Caco-2 (cell line): ENCODE measurements at regions not wholly inside any gene's neighbourhood (a gene's known extent, or its start where the extent isn't known, plus 50 kb on each side); places are given as distances from the start of the nearest gene placed in this dataset.

ENCODE experiments used
- BruUV-seq: library from RNA; stranded (reverse); fragments of 400-500 nt; replicated peaks from 2 replicates; lab custom pipeline; 2021; lab: Mats Ljungman, UMichigan
- CTCF ChIA-PET: fragments of 300-600 bp; sonication (Branson Sonifier 250); formaldehyde crosslinking; loops from one replicate; lab custom pipeline; 2022; ENCODE audit warnings: antibody characterized with exemption; lab: Charles Lee
- POLR2A ChIA-PET: fragments of 300-600 bp; sonication (Branson Sonifier 250); formaldehyde crosslinking; loops from one replicate; lab custom pipeline; 2022; ENCODE audit warnings: antibody characterized with exemption; lab: Charles Lee
- DNase-seq, 2 experiments: peaks; one replicate each; pipeline versions ENCODE4 v3.0.0 to v3.0.0-alpha.2; 2020 to 2022
- H3K27me3 ChIP-seq: replicated peaks from 2 replicates; pipeline ENCODE4 v1.6.0; 2011; ENCODE audit warnings: low read length; ENCODE audit not compliant: control insufficient read depth, insufficient read depth
- H3K36me3 ChIP-seq: 2 replicates; pipeline ENCODE4 v1.5.1; 2011; ENCODE audit warnings: low read length; ENCODE audit not compliant: control insufficient read depth, insufficient read depth
- H3K4me1 ChIP-seq: fragments of 250-450 bp; sonication (Bioruptor Pico); 2 replicates; pipeline ENCODE4 v1.5.1; 2020; ENCODE audit warnings: mild to moderate bottlenecking
- H3K4me3 ChIP-seq: 2 replicates; pipeline ENCODE4 v1.5.1; 2011; ENCODE audit warnings: low read depth, mild to moderate bottlenecking, control low read depth, low read length
- H3K9me3 ChIP-seq: fragments of 250-450 bp; sonication (Bioruptor Pico); 2 replicates; pipeline ENCODE4 v1.5.1; 2020; ENCODE audit warnings: mild to moderate bottlenecking, moderate library complexity
- H3K27ac Mint-ChIP-seq: one replicate; pipeline ENCODE4 v1.8.0; 2022; ENCODE audit warnings: mixed read lengths; ENCODE audit not compliant: unreplicated experiment
- H3K27me3 Mint-ChIP-seq: one replicate; pipeline ENCODE4 v1.8.0; 2022; ENCODE audit warnings: mixed read lengths; ENCODE audit not compliant: insufficient read depth, unreplicated experiment
- H3K36me3 Mint-ChIP-seq: one replicate; pipeline ENCODE4 v1.8.0; 2022; ENCODE audit warnings: mild to moderate bottlenecking, mixed read lengths; ENCODE audit not compliant: insufficient read depth, unreplicated experiment
- H3K4me1 Mint-ChIP-seq: one replicate; pipeline ENCODE4 v1.8.0; 2022; ENCODE audit warnings: low read depth, mixed read lengths; ENCODE audit not compliant: unreplicated experiment
- H3K4me3 Mint-ChIP-seq: one replicate; pipeline ENCODE4 v1.8.0; 2022; ENCODE audit warnings: mild to moderate bottlenecking, moderate library complexity, mixed read lengths; ENCODE audit not compliant: unreplicated experiment
- H3K9me3 Mint-ChIP-seq: one replicate; pipeline ENCODE4 v1.8.0; 2022; ENCODE audit warnings: mixed read lengths; ENCODE audit not compliant: unreplicated experiment
- intact Hi-C: fragments of 100-400 bp; cut with micrococcal nuclease; formaldehyde crosslinking; loops from one replicate; pipeline ENCODE4 v1.10.0; 2022; ENCODE audit not compliant: unreplicated experiment
- TF ChIP-seq, protein P1 (sequence below), 2 experiments: fragments of 200-600 bp in 1 of 2; IDR thresholded peaks; 1 replicate in 1 of 2; 2 replicates in 1 of 2; pipeline versions ENCODE4 v1.5.1 to v1.8.0; 2011 to 2022; ENCODE audit warnings: antibody characterized with exemption in 1 of 2, control low read depth in 1 of 2, inconsistent platforms in 1 of 2, low read depth in 1 of 2, low read length in 1 of 2, mild to moderate bottlenecking in 1 of 2, moderate library complexity in 1 of 2; ENCODE audit not compliant: insufficient read depth in 1 of 2, severe bottlenecking in 1 of 2, unreplicated experiment in 1 of 2

DNA sequence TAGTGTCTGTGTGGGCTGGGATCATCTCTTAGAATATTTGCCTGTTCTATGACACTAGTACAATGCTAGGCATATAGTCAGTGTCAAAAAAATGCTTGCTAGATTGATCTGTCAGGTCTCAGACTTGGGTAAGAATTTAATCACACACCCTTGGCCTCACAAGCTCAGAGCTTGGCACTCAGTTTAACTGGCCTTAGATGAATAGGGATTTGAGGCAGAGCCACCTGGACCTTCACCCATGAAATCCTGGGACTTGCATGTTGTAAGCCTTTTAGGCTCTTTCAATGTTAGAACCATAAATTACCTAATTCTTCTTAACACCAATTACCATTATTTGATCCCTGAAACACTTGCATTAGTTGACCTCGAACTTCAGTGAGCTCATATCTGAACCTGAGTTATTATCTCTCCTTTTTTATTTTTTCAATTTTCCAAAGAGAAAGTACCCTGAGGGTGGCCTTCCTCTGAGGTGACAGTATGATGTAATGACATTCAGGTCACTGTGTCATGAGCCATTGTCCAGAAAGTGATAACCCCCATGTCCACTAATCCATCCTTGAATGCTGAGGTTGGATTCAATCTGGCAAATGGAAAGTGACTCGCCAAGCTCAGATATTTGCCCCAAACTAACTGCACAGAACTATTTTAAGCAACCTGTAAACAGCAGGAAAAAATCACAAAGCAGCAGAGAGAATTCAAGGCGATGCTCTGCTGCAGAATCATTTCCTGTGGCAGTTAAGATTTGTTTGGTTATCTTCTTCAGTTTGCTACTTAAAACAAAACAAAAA, 615.2 kb upstream of the NR2F2 start:
- Mint-ChIP-seq H3K36me3 (no peaks in the 10 kb centered on the region), H3K27me3 (no peaks in the 10 kb centered on the region), H3K9me3 (no peaks in the 10 kb centered on the region), H3K27ac (no peak overlapping the region), H3K4me1 (no peaks in the 10 kb centered on the region), H3K4me3 (no peak overlapping the region)
- Histone ChIP-seq H3K4me3 (no peak overlapping the region), H3K27me3 (no peaks in the 10 kb centered on the region), H3K4me1 (no peaks in the 10 kb centered on the region), H3K36me3 (no peaks in the 10 kb centered on the region), H3K9me3 (no peaks in the 10 kb centered on the region)
- ChIA-PET CTCF (no interaction called here), POLR2A (interaction anchor here (0.5 to 0.6 kb wide), 2 partner anchors 96 to 1004 kb away, joined by 3 read pairs; no protein-coding TSS in a partner anchor)
- TF ChIP-seq, protein P1, sequence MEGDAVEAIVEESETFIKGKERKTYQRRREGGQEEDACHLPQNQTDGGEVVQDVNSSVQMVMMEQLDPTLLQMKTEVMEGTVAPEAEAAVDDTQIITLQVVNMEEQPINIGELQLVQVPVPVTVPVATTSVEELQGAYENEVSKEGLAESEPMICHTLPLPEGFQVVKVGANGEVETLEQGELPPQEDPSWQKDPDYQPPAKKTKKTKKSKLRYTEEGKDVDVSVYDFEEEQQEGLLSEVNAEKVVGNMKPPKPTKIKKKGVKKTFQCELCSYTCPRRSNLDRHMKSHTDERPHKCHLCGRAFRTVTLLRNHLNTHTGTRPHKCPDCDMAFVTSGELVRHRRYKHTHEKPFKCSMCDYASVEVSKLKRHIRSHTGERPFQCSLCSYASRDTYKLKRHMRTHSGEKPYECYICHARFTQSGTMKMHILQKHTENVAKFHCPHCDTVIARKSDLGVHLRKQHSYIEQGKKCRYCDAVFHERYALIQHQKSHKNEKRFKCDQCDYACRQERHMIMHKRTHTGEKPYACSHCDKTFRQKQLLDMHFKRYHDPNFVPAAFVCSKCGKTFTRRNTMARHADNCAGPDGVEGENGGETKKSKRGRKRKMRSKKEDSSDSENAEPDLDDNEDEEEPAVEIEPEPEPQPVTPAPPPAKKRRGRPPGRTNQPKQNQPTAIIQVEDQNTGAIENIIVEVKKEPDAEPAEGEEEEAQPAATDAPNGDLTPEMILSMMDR (IDR thresholded peaks at IDR 0.05; ENCODE audit: insufficient read depth in 1 of 2, low read depth in 1 of 2, low read length in 1 of 2, severe bottlenecking in 1 of 2, unreplicated experiment in 1 of 2), result no peak
- no TSS peak for BruUV-seq
- no peak for DNase-seq
- intact Hi-C loops, result no loop called here

DNA sequence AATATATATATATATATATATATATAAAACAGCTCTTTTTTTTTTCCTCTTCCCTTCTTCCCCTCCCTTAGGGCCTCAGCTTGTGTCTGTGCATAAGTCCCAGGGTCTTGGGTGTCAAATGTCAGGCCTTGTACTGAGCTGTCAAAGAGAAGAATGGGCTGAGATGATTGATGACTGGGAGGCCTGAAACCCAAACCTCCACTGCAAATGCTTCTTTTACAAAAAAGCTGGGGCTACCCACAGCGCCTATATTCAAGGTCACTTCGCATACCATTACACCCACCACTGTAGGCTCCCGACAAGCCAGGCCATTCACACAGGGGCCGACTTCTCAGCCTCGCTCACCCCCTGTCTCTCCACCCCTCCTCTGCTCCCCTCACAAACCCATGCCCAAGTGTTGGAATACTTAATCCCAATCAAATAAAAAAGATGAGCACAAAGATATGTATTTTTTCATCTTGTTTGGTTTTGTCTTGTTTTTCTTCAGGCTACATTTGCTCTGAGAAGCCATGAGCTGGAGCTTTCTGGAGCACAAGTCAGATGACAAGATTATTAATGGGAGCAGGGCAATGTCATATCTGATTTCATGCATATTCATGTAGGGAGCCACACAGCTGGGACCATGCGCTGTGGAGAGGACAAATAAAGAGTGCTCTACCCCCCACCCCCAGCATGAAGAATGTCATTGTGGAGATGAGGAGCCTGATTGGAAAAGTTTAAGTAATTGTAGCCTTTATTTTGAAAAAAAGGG, 614.4 kb upstream of the NR2F2 start:
- no peak overlapping the region for H3K4me3 Mint-ChIP-seq
- H3K4me1 Mint-ChIP-seq, result no peaks in the 10 kb centered on the region
- H3K9me3 Mint-ChIP-seq, result no peaks in the 10 kb centered on the region
- intact Hi-C loops, result no loop called here
- H3K27me3 ChIP-seq, result no peaks in the 10 kb centered on the region
- H3K36me3 Mint-ChIP-seq, result no peaks in the 10 kb centered on the region
- H3K27ac Mint-ChIP-seq, result no peak overlapping the region
- no TSS peak for BruUV-seq
- no peaks in the 10 kb centered on the region for H3K9me3 ChIP-seq
- no peaks in the 10 kb centered on the region for H3K27me3 Mint-ChIP-seq
- no peaks in the 10 kb centered on the region for H3K4me1 ChIP-seq
- POLR2A ChIA-PET, result interaction anchor here (0.5 to 0.6 kb wide), 2 partner anchors 96 to 1003 kb away, joined by 3 read pairs; no protein-coding TSS in a partner anchor
- no peak overlapping the region for H3K4me3 ChIP-seq
- no peaks in the 10 kb centered on the region for H3K36me3 ChIP-seq
- DNase-seq, result no peak
- TF ChIP-seq, protein P1 (IDR thresholded peaks at IDR 0.05; ENCODE audit: insufficient read depth in 1 of 2, low read depth in 1 of 2, low read length in 1 of 2, severe bottlenecking in 1 of 2, unreplicated experiment in 1 of 2), result no peak
- CTCF ChIA-PET, result no interaction called here

DNA sequence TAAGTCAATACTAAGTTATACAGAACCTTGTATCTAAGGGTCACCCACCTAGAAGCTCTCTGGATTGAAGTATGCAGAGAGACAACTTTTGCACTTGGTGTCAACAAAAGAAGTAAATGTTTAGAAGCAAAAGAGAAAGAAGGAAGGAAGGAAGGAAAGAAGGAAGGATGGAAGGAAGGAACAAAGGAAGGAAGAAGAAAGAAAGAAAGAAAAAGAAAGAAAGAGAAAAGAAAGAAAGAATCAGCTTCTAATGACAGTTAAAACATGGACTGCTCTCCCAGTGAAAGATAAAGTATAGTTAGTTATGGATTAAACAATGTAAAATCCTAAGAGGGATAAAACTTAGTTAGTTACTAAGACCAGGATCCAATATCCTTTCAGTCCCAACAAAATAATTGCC, 613.8 kb upstream of the NR2F2 start:
- no peak for DNase-seq
- Histone ChIP-seq H3K27me3 (no peaks in the 10 kb centered on the region), H3K4me3 (no peak overlapping the region), H3K4me1 (no peaks in the 10 kb centered on the region), H3K36me3 (no peaks in the 10 kb centered on the region), H3K9me3 (no peaks in the 10 kb centered on the region)
- H3K27me3 Mint-ChIP-seq, result no peaks in the 10 kb centered on the region
- H3K36me3 Mint-ChIP-seq, result no peaks in the 10 kb centered on the region
- no peak overlapping the region for H3K27ac Mint-ChIP-seq
- TF ChIP-seq, protein P1 (IDR thresholded peaks at IDR 0.05; ENCODE audit: insufficient read depth in 1 of 2, low read depth in 1 of 2, low read length in 1 of 2, severe bottlenecking in 1 of 2, unreplicated experiment in 1 of 2), result no peak
- ChIA-PET CTCF (no interaction called here), POLR2A (no interaction called here)
- no peak overlapping the region for H3K4me3 Mint-ChIP-seq
- H3K4me1 Mint-ChIP-seq, result no peaks in the 10 kb centered on the region
- intact Hi-C loops, result no loop called here
- no peaks in the 10 kb centered on the region for H3K9me3 Mint-ChIP-seq
- no TSS peak for BruUV-seq
